Activated CD8-positive, alpha-beta memory T cell treated with anti-CD3 and anti-CD28 coated beads, Interleukin-2, amount 50 U/mL, for 4 hours (primary cell): ENCODE measurements at regions not wholly inside any gene's neighbourhood (a gene's known extent, or its start where the extent isn't known, plus 50 kb on each side); places are given as distances from the start of the nearest gene placed in this dataset.

Experiments
- DNase-seq: peaks from one replicate; pipeline ENCODE4 v3.0.0-alpha.2; 2020

DNA sequence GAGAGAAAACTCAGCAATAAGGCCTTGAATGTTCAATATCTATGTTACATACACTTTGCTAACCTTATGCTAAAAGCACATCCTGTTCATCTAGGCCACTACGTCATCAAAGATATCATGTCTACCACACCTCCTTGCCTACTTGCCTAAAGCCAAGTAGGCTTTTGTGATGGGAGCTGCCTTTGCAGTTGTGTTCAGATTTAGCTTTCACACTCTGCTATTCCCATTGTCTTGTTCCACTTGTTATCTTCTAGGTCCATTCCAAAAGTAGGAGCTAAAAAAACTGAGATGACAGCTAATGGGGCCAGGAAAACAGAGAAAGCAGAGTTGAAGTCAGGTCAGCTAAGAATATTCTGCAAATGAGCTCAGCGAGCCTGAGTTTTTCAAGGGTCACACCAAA, 153.6 kb upstream of the EDNRA start:
- no peak for DNase-seq

DNA sequence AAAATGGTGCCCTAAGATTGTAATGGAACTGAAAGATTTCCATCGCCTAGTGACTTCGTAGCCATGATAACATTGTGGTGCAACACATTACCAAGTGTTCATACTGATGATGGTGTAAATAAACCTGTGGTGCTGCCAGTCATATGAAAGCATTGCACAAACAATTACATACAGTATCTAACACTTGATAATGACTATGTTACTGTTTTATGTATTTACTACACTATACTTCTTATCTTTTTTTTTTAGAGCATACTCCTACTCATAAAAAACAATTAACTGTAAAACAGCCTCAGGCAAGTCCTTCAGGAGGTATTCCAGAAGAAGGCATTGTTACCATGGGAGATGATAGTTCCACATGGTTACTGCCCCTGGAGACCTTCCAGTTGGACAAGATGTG, 152.7 kb upstream of the EDNRA start:
- no peak for DNase-seq

DNA sequence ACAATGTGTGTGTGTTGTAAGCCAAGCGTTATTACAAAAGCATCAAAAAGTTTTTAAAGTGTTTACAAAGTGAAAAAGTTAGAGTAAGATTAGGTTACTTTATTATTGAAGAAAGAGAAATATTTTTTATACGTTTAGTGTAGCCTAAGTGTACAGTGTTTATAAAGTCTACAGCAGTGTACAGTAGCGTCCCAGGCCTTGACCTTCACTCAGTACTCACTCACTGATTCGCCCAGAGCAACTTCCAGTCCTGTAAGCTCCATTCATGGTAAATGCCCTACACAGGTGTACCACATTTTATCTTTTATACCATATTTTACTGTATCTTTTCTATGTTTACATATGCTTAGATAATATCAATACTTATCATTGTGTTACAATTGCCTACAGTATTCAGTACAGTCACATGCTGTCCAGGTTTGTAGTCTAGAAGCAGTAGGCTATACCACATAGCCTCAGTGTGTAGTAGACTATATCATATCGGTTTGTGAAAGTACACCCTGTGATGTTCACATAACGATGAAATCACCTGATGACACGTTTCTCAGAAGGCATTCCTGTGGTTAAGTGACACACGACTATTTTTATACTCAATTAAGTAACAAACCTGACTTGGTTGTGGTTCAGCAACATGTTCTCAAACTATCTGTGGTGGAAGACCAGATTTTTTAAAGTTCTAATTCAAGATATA, 152.0 kb upstream of the EDNRA start:
- no peak for DNase-seq

DNA sequence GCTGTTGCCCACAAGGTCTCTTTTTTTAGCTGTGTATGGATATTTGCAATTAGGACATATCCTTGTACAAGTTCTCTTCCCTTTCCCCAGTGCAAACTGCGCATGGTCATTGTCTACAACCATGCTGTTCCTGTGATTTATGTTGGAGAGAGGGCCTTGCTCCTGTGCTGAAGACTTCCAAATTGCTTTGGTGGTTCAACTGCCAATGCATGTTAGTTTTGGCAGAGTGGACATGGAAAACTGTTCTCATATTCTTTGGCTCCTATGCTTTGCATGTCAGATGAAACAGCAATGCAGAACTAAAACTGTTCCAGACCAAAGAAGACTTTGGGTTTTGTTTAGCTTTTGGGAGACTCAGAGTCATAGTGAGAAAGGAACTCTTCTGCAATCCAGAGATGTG, 148.8 kb upstream of the EDNRA start:
- DNase-seq: no peak

DNA sequence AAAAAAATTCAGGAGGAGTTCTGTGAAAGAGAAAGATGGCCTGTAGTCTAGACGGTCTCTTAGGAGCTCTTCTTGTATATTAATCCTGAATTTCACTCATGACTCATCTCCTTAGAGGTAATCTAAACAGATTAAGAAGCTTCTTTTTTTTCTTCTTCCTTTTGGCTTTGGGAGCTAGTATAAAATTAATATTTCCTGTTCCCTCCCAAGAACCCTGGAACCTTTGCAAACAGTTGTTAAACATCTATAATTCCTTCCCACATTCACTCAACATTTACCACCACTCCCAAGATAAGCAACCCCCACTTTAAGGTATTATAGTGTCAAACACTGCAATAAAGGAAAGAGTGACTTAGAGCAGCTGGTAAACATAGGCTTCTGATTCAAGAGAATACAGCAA, 146.4 kb upstream of the EDNRA start:
- DNase-seq: no peak

DNA sequence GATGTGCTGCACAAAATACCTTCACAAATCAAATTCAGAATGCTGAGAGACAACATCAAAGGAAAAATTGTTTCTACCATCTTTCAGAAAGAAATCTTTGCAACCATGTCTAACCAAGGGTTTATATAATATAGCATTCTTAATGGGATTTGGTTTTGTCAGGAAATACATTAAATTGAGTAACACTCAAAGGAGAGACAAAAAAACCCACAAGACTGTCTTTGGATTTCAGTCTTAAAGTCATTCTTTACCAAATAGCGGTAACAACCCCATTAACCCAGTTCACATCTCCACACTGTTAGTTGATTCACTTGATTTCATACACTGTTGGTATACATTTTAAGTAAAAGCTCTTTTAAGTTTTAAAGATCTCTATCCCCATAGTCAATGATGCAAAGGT, 145.7 kb upstream of the EDNRA start:
- DNase-seq: no peak

DNA sequence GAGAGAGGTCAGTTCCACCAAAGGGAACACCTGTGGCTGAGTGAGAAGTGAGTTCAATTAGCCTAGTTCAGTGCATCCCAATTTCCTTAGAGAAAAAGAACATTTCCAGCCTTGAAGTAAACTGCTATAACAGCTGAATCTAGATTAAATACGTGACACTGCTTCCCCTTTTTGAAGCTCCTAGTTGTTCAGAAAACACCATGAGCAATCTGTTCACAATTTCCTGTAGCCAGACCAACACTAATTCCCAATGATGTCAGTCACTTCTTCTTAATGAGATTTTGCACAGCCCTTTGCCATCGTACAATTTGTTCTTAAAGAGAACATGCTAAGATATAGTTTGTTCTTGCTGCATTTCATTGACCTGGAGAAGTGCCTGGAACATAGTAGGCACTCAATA, 144.6 kb upstream of the EDNRA start:
- DNase-seq: no peak

DNA sequence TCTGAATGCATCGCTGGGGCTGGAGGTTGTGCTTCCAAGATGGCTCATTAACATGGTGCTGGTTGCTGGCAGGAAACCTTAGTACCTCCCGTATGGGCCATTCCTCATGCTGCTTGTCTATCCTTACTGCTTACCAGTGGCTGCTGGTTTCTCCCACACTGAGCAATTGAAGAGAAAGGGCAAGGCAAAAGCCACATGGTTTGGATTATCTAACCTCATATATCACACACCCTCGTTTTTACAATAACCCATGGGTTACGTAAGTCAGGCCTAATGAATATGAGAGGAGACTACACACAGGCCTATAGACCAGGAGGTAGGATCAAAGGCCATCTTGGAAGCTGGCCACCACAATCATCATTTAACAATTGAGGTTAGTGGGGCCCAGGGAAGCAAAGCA, 141.8 kb upstream of the EDNRA start:
- no peak for DNase-seq

DNA sequence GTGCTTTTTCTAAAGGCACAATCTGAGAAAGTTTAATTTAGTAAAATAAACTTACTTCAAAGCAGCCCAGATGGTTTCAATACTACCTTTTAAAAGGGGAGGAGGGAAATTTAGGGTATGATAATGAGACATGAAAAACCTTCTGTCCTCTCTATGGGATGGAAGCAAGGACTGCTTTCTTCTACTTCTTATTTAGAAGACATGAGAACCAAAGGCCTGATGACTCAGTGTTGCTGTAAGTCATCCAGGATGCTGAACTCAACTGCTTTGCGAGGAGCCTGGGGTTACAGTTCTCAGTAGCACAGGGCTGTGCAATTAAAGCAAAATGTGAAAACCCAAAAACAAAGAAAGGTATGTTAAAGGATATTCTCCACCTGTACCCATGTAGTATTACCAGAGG, 140.8 kb upstream of the EDNRA start:
- DNase-seq: no peak

DNA sequence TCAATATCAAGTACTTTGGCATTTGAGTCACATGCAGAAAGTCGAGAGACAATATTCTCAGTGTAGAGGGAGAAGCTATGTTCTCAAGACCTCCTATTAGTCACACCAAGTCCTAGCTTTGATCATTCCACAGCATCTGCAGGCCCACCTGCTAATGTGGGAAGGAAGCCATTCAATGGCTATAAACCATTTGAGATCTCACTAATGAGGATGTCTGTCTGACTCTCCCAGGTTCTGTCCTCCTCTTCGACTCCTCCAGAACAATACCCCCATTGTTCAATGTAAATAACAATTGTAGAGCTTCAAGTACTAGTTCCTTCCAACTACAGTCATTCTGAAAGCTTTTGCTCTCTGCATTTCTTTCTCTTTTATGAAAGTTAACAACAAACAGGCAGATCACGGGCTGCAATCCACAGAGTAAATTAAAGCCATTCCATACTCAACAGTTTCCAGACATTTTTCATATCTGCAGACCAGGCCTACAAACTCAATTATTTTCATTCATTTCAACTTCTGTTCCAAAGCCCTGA, 140.2 kb upstream of the EDNRA start:
- no peak for DNase-seq

DNA sequence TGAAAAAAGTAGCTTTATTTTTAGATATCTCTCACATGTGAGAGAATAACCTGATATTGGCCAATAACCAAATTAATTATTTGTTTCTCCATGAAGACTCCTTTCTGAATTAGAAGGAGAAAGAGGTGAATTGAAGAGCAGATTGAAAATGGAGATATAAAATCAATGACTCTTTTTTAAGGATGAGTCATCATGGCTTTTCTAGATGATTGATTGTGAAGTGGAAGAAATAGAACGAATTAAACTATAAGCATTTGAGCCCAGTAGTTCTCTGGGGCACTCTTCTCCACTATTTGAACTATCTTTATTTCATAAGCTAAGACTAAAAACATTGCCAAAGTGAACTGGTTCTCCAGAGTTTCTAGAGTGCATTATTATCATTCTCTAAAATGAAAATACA, 137.2 kb upstream of the EDNRA start:
- no peak for DNase-seq

DNA sequence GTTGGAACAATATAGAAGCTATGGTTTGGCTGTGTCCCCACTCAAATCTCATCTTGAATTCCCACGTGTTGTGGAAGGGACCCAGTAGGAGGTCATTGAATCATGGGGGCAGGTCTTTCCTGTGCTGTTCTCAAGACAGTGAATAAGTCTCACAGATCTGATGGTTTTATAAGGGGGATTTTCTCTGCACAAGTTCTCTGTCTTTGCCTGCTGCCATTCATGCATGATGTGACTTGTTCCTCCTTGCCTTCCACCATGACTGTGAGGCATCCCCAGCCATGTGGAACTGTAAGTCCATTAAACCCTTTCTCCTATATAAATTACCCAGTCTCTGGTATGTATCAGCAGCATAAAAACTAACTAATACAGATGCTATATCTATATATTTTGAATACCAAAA, 135.2 kb upstream of the EDNRA start:
- no peak for DNase-seq

DNA sequence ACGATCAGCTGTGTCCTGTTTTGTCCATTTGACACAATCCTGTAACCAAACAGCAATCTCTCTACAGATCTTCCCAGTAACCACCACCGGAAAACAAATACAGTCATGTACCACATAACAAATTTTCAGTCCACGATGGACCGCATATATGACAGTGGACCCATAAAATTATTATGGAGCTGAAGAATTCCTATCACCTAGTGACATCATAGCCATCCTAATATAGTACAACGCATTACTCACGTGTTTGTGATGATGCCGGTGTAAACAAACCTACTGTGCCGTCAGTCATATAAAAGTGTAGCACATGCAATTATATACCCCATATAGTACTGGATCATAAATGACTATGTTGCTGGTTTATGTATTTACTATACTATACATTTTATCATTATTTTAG, 133.7 kb upstream of the EDNRA start:
- no peak for DNase-seq

DNA sequence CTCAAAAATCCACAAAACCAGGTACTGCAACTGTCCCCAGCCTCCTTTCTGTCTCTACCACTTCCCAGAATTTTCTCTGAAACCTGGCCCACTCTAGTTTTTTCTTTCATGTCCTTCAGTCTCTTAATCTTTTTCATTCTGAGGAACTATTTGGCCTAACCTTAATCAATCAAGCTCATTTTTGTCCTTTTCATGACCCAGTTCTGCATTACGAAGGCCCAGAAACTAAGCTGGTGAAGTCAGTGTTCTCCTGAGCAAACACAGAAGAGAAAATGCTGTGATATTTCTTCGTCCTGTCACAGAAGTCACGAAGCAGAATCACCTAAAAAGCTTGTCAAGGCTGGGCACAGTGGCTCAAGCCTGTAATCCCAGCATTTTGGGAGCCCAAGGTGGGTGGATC, 131.7 kb upstream of the EDNRA start:
- DNase-seq: no peak

DNA sequence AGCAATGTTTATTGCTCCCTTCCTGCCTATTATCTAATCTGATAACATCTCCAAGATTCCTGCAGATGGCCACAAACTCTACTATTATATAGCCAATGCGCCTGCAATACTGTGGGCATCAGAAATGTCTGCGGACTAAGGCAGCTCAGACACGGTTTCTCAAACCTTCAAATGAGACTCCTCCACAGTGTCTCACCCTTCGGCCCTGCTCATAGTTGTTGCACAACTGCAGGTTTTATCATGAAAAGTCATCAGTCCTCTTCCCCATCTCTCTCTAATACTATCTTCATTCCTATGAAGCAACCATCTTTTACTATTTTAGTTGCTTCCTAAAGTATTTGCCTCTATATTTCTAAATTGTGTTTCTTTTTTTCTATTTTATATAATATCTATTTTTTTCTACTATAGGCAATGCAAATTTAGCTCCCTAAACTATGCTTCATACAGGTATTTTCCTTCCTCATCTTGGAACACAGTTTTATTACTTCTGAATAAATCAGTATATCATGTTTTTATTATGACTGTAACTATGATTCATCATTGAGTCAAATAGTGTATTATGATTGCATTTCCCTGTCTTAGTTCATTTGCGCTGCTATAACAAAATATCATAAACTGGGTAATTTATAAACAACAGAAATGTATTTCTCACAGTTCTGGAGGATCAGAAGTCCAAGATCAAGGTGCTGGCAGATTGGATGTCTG, 129.7 kb upstream of the EDNRA start:
- DNase-seq: no peak

DNA sequence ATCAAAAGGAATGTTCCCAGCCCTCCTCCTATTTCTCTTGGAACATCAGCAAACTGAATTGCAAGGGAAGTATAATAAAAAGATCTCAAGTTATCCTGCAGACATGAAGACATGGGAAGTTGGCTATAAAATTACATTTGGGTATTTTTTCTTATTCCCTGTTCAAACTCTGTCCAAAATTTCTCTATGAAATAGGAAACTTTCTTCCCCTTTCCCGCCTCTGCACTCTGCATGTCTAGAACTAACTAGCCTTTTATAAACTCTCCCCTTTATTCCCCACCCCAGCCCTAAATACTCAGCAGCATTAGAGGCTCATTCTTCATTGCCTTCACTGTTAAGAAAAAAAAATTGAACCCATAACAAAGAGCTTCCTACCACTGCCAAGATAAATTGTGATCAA, 126.7 kb upstream of the EDNRA start:
- DNase-seq: no peak

DNA sequence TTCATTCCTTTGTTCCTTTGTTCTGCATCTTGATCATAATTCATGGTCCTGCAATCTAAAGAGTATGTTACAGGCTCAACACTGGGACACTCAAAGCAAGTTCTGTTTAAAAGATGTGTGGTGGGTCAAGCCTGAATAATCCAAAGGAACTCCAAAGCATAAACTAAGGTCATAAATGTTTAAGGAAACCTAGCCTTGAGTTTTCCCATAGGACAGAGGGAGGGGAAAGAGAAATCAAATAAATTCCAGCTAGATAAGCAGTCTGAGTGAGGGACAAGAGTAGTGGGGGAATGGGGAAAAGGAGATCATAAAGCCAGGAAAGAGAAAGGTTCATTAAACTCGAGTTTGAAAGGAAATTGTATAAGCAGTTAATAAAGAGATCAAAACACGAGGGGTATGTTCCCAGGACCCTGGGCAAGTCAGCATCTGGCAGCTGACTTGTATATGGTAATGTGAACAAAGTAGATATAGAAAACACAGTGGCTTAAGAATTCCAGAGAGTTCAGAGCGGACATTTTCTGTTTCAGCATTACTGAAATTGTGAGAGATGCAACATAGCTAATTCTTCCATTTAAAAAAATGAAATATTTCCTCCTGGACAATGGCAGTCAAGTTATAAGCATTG, 125.8 kb upstream of the EDNRA start:
- DNase-seq: no peak

DNA sequence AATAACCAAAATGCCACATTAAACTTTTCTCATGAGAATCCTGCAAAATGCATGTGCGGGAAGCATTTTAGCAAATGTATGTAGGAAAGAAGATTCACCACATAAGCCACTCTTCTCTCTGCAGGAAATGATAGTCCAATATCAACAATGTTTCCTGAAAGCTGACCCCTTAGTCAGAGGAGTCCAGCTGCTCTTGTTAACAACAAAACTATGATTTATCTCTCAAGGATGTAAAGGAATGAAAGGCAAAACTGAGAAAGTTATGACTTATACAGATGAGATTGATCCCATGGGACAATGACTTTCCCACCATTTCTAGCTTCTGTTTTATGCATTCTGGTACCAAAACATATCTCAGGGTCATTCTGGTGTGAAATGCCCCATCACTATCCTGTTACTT, 125.0 kb upstream of the EDNRA start:
- no peak for DNase-seq

DNA sequence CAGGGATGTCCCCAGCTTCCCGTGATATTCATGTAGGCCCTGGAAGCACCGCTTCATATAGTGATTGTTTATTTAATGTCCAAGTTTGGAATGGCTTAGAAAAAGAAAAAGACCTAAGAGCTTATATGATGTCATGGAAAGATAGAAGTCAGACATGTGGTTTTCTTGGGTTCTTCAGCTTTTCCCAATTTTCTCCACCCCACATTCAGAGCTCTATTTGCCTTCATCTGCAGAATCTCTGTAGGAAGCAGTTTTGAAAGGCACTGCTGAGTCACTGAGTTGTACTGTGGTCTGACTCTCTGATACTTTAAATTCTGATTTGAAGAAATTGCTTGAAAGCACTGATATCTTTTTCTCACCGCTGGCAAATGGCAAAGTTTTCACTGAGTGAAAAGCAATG, 120.6 kb upstream of the EDNRA start:
- DNase-seq: no peak

DNA sequence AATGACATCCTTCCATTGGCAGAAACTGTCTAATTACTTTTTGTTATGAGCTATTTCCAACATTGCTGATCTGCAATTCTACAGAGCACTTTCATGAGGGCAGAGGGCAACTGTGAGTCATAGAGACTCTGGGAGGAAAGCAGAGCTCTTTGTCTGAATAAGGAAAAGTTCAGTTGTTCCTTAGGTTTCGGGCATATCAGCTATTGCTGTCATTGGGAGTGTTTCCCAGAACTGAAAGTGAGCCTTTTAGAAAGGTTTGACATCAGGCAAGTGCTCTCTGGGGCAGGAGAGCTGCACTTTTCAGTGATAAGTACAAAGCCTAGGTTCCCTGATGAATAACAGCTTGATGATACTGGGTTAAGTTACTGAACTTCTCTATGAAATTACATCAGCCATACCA, 119.2 kb upstream of the EDNRA start:
- no peak for DNase-seq

DNA sequence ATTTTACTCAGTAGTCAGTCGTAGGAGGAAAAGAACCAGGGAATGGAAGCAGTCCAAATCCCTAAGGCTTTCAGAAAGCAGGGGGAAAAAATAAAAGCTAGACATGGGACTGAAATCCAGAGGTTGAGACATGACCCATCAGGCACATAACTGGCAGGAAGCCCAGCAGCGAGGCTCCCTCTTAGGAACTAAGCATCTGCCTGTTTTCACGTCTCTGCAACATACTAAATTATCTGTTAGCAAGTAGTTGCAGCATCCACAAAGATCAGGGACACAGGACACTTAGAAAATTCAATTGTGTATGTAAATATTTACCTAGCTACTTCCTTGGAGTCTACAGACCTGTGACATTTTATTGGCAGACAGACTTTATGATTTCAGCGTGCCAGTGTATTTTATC, 118.0 kb upstream of the EDNRA start:
- DNase-seq: no peak

DNA sequence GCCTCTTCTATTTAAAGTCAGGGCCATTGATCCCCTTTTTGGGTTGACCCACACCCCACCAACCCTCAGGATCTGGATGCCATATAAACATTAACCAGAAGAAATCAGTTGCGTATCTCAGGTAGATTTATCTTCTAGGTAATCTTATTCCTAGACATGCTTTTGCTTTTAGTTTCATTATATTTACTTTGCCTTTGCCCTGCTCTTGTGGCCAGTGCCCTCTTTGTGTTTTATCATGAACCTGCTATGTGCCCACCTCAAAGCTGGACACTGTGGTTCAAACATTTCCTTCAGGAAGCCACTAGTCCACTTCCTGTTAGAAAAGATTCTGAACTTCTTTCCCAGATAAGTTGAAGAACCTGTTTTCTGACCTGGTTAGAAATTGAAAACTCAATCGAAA, 117.4 kb upstream of the EDNRA start:
- DNase-seq: no peak

DNA sequence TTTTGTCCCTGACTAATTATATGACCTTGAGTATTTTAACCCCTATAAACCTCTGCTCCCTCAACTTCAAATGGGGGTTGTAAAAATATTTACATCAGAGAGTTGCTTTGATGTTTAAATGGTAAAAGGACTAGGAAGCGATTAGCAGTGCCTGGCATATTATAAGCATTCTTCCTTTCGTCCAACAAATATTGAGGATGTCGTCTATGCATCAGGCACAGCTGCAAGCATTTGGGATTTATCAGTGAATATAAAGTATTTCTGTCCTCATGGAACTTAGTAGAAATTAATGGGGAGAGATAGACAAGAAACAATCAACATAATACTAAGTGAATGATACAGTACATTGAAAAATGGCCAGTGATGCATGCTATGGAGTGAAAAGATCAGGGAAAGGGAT, 115.5 kb upstream of the EDNRA start:
- no peak for DNase-seq

DNA sequence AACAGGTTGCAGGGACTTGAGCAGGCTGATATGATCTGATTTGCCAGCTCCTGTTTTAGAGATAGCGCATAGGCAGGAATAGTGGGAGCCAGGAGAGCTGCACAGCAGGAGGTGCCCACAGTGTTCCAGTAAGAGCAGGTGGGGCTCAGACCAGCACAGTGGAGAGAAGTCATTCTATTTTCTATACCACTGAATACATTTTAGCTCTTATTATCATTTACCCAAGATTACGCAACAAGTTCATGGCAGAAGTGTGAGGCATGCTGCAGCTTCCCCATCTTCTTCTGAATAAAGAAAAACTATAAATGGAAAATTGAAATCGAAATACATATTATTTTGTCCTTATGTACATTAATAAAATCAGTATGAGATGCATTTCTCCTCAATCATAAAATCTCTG, 114.7 kb upstream of the EDNRA start:
- no peak for DNase-seq
